ENCODE measurements at regions not wholly inside any gene's neighbourhood (a gene's known extent, or its start where the extent isn't known, plus 50 kb on each side); places are given as distances from the start of the nearest gene placed in this dataset.

DNA sequence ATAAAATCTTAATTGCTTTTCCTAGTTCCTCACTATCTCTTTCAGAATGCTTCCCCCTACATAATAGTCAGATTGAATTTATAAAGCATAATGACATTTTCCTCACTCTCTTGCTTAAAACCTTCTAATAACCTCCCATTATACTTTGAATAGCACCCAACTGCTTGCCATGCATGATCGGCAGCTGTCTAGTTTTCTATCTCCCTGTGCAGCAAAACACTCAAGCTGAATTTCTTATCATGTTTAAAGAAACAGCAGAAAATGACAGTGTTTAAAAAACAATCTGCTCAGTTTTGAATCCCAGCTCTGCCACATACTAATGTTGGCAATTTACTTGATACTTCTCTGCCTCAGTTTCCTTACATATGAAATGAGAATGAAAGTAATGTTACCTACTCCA lies 947.1 kb upstream of the HS3ST1 start:
- TF ChIP-seq POLR2A (IDR thresholded peaks at IDR 0.05) = no peak
- TF ChIP-seq, protein P1, sequence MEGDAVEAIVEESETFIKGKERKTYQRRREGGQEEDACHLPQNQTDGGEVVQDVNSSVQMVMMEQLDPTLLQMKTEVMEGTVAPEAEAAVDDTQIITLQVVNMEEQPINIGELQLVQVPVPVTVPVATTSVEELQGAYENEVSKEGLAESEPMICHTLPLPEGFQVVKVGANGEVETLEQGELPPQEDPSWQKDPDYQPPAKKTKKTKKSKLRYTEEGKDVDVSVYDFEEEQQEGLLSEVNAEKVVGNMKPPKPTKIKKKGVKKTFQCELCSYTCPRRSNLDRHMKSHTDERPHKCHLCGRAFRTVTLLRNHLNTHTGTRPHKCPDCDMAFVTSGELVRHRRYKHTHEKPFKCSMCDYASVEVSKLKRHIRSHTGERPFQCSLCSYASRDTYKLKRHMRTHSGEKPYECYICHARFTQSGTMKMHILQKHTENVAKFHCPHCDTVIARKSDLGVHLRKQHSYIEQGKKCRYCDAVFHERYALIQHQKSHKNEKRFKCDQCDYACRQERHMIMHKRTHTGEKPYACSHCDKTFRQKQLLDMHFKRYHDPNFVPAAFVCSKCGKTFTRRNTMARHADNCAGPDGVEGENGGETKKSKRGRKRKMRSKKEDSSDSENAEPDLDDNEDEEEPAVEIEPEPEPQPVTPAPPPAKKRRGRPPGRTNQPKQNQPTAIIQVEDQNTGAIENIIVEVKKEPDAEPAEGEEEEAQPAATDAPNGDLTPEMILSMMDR (IDR thresholded peaks at IDR 0.05) = no peak

Measured in sigmoid colon (tissue), 3 donors.